ENCODE measurements at regions not wholly inside any gene's neighbourhood (a gene's known extent, or its start where the extent isn't known, plus 50 kb on each side); places are given as distances from the start of the nearest gene placed in this dataset.

- DNase-seq, result no peak
Observed at GRCh38 chr2:16125614-16126516, 185.5 kb downstream of the MYCN start.

GRCh38 chr2:16124881-16125613, 184.7 kb downstream of the MYCN start:
- DNase-seq, result no peak

- no peak for DNase-seq
Observed at GRCh38 chr2:16123856-16124780, 183.8 kb downstream of the MYCN start.

- no peak for DNase-seq
Observed at GRCh38 chr2:16123421-16123820, 183.1 kb downstream of the MYCN start.

GRCh38 chr2:16122556-16122955, 182.2 kb downstream of the MYCN start:
- DNase-seq, result no peak

- no peak for DNase-seq
Observed at GRCh38 chr2:16121986-16122390, 181.6 kb downstream of the MYCN start.

- DNase-seq, result no peak
Observed at GRCh38 chr2:16121231-16121985, 181.1 kb downstream of the MYCN start.

- DNase-seq, result no peak
Observed at GRCh38 chr2:16120591-16121180, 180.3 kb downstream of the MYCN start.

GRCh38 chr2:16119741-16120140, 179.4 kb downstream of the MYCN start:
- no peak for DNase-seq

GRCh38 chr2:16118611-16119590, 178.6 kb downstream of the MYCN start:
- DNase-seq, result no peak

GRCh38 chr2:16117791-16118610, 177.7 kb downstream of the MYCN start:
- no peak for DNase-seq

GRCh38 chr2:16117021-16117700, 176.8 kb downstream of the MYCN start:
- DNase-seq, result no peak

- no peak for DNase-seq
Observed at GRCh38 chr2:16115881-16116830, 175.8 kb downstream of the MYCN start.

GRCh38 chr2:16115291-16115690, 174.9 kb downstream of the MYCN start:
- DNase-seq, result no peak

- no peak for DNase-seq
Observed at GRCh38 chr2:16114836-16115235, 174.5 kb downstream of the MYCN start.

GRCh38 chr2:16114070-16114469, 173.7 kb downstream of the MYCN start:
- no peak for DNase-seq

Data from amygdala (tissue), 56 donors.